SK-N-SH (cell line): ENCODE measurements at regions not wholly inside any gene's neighbourhood (a gene's known extent, or its start where the extent isn't known, plus 50 kb on each side); places are given as distances from the start of the nearest gene placed in this dataset.

ENCODE experiments used
- CTCF ChIA-PET: fragments of 300-600, 350-600 bp; formaldehyde crosslinking; extraction: SDS; loops from one replicate; lab custom pipeline; 2021; lab: Yijun Ruan, JAX
- POLR2A ChIA-PET: fragments of 350-600 bp; sonication (Branson Sonifier 250); formaldehyde crosslinking; extraction: SDS; loops from one replicate; lab custom pipeline; 2020; ENCODE audit warnings: antibody characterized with exemption, inconsistent platforms; lab: Yijun Ruan, JAX
- DNase-seq: peaks from one replicate; pipeline ENCODE4 v3.0.0; 2012
- H2AFZ ChIP-seq: fragments of 200-600 bp; sonication (generic); 2 replicates; pipeline ENCODE4 v1.8.1; 2016; ENCODE audit warnings: antibody characterized with exemption, mild to moderate bottlenecking, low read depth
- H3F3A ChIP-seq: fragments of 200-600 bp; sonication (generic); replicated peaks from 2 replicates; pipeline ENCODE3; 2016; ENCODE audit warnings: antibody characterized with exemption, mild to moderate bottlenecking; ENCODE audit not compliant: insufficient read depth
- H3K27ac ChIP-seq, 2 experiments: fragments of 200-500 bp in 1 of 2; fragments of 200-600 bp in 1 of 2; sonication (Bioruptor generic) in 1 of 2; sonication (generic), shearing (Covaris generic) in 1 of 2; 2 replicates each; pipeline versions ENCODE4 v1.5.1 to v1.6.1; 2014 to 2016; ENCODE audit warnings: low read depth in 2 of 2, inconsistent platforms in 1 of 2, low read length in 1 of 2, mild to moderate bottlenecking in 1 of 2, mixed read lengths in 1 of 2
- H3K27me3 ChIP-seq: fragments of 200-600 bp; sonication (generic), shearing (Covaris generic); 2 replicates; pipeline ENCODE4 v1.6.1; 2016; ENCODE audit warnings: mixed run types; ENCODE audit not compliant: insufficient read depth
- H3K36me3 ChIP-seq, 2 experiments: fragments of 200-500 bp in 1 of 2; fragments of 200-600 bp in 1 of 2; sonication (Bioruptor generic) in 1 of 2; sonication (generic) in 1 of 2; replicated peaks in 1 of 2; 2 replicates each; pipeline versions ENCODE3 to v1.5.1; 2014 to 2016; ENCODE audit warnings: low read length in 1 of 2, mild to moderate bottlenecking in 1 of 2; ENCODE audit not compliant: insufficient read depth in 2 of 2, control insufficient read depth in 1 of 2
- H3K4me1 ChIP-seq, 2 experiments: fragments of 200-500 bp in 1 of 2; fragments of 200-600 bp in 1 of 2; sonication (Bioruptor generic) in 1 of 2; sonication (generic), shearing (Covaris generic) in 1 of 2; 2 replicates each; pipeline versions ENCODE4 v1.5.1 to v1.6.1; 2014 to 2016; ENCODE audit warnings: low read depth in 1 of 2, low read length in 1 of 2, mixed run types in 1 of 2; ENCODE audit not compliant: insufficient read depth in 2 of 2, control insufficient read depth in 1 of 2
- H3K4me2 ChIP-seq: fragments of 200-600 bp; sonication (generic), shearing (Covaris generic); 2 replicates; pipeline ENCODE4 v1.6.1; 2017; ENCODE audit warnings: mixed run types
- H3K4me3 ChIP-seq, 2 experiments: fragments of 200-500 bp in 1 of 2; fragments of 200-600 bp in 1 of 2; sonication (Bioruptor generic) in 1 of 2; sonication (generic), shearing (Covaris generic) in 1 of 2; 2 replicates each; pipeline versions ENCODE4 v1.5.1 to v1.8.1; 2014 to 2016; ENCODE audit warnings: low read depth in 2 of 2, inconsistent platforms in 1 of 2, low read length in 1 of 2, mild to moderate bottlenecking in 1 of 2, mixed read lengths in 1 of 2, moderate library complexity in 1 of 2
- H3K79me2 ChIP-seq: fragments of 200-600 bp; sonication (generic); 2 replicates; pipeline ENCODE4 v1.8.1; 2017; ENCODE audit warnings: mild to moderate bottlenecking; ENCODE audit not compliant: insufficient read depth
- H3K9ac ChIP-seq: fragments of 200-600 bp; sonication (generic); 2 replicates; pipeline ENCODE4 v1.6.1; 2017; ENCODE audit warnings: mixed run types
- H3K9me2 ChIP-seq: fragments of 200-600 bp; sonication (generic); 2 replicates; pipeline ENCODE4 v1.6.1; 2017; ENCODE audit warnings: mixed run types
- H3K9me3 ChIP-seq: fragments of 200-600 bp; sonication (generic); 2 replicates; pipeline ENCODE4 v1.6.1; 2017; ENCODE audit warnings: mixed run types, mild to moderate bottlenecking, moderate library complexity
- H4K20me1 ChIP-seq: fragments of 200-600 bp; sonication (generic); 2 replicates; pipeline ENCODE4 v1.6.1; 2017; ENCODE audit warnings: mild to moderate bottlenecking, mixed run types; ENCODE audit not compliant: insufficient read depth
- CHD2 ChIP-seq: fragments of 150-350 bp; IDR thresholded peaks from 2 replicates; pipeline ENCODE4 v1.6.1; 2018; ENCODE audit warnings: low read length; ENCODE audit not compliant: partially characterized antibody
- EP300 ChIP-seq, 2 experiments: IDR thresholded peaks; 2 replicates each; pipeline versions ENCODE4 v1.4.0 to v1.6.1; 2012; ENCODE audit warnings: borderline replicate concordance in 1 of 2, low read depth in 1 of 2, low read length in 1 of 2
- MEF2A ChIP-seq: IDR thresholded peaks from 2 replicates; pipeline ENCODE4 v1.4.0; 2012; ENCODE audit warnings: low read depth, borderline replicate concordance
- MXI1 ChIP-seq: IDR thresholded peaks from 2 replicates; pipeline ENCODE4 v1.6.1; 2012; ENCODE audit warnings: mild to moderate bottlenecking, low read depth, low read length, improper control_type of control experiment
- NRF1 ChIP-seq: IDR thresholded peaks from 2 replicates; pipeline ENCODE4 v1.6.1; 2012; ENCODE audit warnings: low read depth, mild to moderate bottlenecking, low read length
- PBX3 ChIP-seq: IDR thresholded peaks from 2 replicates; pipeline ENCODE4; 2012
- REST ChIP-seq: IDR thresholded peaks from 2 replicates; pipeline ENCODE4 v1.6.1; 2012; ENCODE audit warnings: mild to moderate bottlenecking, low read depth, low read length, moderate library complexity
- RFX5 ChIP-seq: IDR thresholded peaks from 2 replicates; pipeline ENCODE4 v1.6.1; 2012; ENCODE audit warnings: mild to moderate bottlenecking, improper control_type of control experiment, low read length
- TAF1 ChIP-seq: IDR thresholded peaks from 2 replicates; pipeline ENCODE4 v1.6.1; 2012; ENCODE audit warnings: low read depth, mild to moderate bottlenecking, low read length, moderate library complexity, borderline replicate concordance
- TCF12 ChIP-seq: IDR thresholded peaks from 2 replicates; pipeline ENCODE4 v1.4.0; 2012
- WGBS: methylation state at CpG from one replicate; pipeline ENCODE4 v1.1.6; 2017; ENCODE audit warnings: low lambda C conversion rate; 5-methylcytosine and 5-hydroxymethylcytosine counted together
- TF ChIP-seq, protein P1 (sequence below): IDR thresholded peaks from 2 replicates; pipeline ENCODE4 v1.4.0; 2012; ENCODE audit warnings: low read depth, borderline replicate concordance
- TF ChIP-seq, protein P2 (sequence below): fragments of 150-350 bp; IDR thresholded peaks from 2 replicates; pipeline ENCODE4 v1.6.1; 2016; ENCODE audit warnings: mild to moderate bottlenecking, low read depth, low read length

- Histone ChIP-seq H3K27me3 (no peaks in the 10 kb centered on the region), H3K4me3 (no peak overlapping the region), H3K9me3 (no peaks in the 10 kb centered on the region), H3K4me2 (no peak overlapping the region), H3K9ac (no peak overlapping the region), H3K27ac (no peak overlapping the region), H3K4me1 (no peaks in the 10 kb centered on the region), H4K20me1 (no peaks in the 10 kb centered on the region), H3K9me2 (no peaks in the 10 kb centered on the region), H3F3A (no peaks in the 10 kb centered on the region), H2AFZ (no peak overlapping the region), H3K36me3 (no peaks in the 10 kb centered on the region), H3K79me2 (no peaks in the 10 kb centered on the region)
- ChIA-PET CTCF (no interaction called here), POLR2A (no interaction called here)
- TF ChIP-seq TCF12 (no peak), TAF1 (no peak), MXI1 (no peak), EP300 (IDR thresholded peaks at IDR 0.05; ENCODE audit: borderline replicate concordance in 1 of 2, low read depth in 1 of 2, low read length in 1 of 2) (no peak), RFX5 (no peak), PBX3 (no peak)
- TF ChIP-seq, protein P1, sequence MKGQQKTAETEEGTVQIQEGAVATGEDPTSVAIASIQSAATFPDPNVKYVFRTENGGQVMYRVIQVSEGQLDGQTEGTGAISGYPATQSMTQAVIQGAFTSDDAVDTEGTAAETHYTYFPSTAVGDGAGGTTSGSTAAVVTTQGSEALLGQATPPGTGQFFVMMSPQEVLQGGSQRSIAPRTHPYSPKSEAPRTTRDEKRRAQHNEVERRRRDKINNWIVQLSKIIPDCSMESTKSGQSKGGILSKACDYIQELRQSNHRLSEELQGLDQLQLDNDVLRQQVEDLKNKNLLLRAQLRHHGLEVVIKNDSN: no peak
- no peak for DNase-seq
- 4% methylated on average over 4 of the region's 4 CpGs for WGBS
Measured at GRCh38 chrX:77293331-77293995, 153.7 kb upstream of the FGF16 start.

- Histone ChIP-seq H3K9ac (no peak overlapping the region), H3K4me2 (no peak overlapping the region), H3F3A (no peaks in the 10 kb centered on the region), H3K27me3 (no peaks in the 10 kb centered on the region), H2AFZ (no peak overlapping the region), H3K79me2 (no peaks in the 10 kb centered on the region), H3K9me2 (no peaks in the 10 kb centered on the region), H3K27ac (no peak overlapping the region), H4K20me1 (no peaks in the 10 kb centered on the region), H3K9me3 (no peaks in the 10 kb centered on the region), H3K36me3 (no peaks in the 10 kb centered on the region), H3K4me3 (no peak overlapping the region), H3K4me1 (no peaks in the 10 kb centered on the region)
- ChIA-PET POLR2A (no interaction called here), CTCF (no interaction called here)
- 5% methylated on average over 5 of the region's 5 CpGs for WGBS
- no peak for DNase-seq
- TF ChIP-seq MEF2A: no peak
Measured at GRCh38 chrX:77298296-77298695, 148.9 kb upstream of the FGF16 start.

GRCh38 chrX:77298790-77299189 is 148.4 kb upstream of the FGF16 start:
- Histone ChIP-seq H3K9me2 (no peaks in the 10 kb centered on the region), H2AFZ (no peak overlapping the region), H3K4me1 (no peaks in the 10 kb centered on the region), H3K79me2 (no peaks in the 10 kb centered on the region), H3K27me3 (no peaks in the 10 kb centered on the region), H3K4me2 (no peak overlapping the region), H4K20me1 (no peaks in the 10 kb centered on the region), H3K9ac (no peak overlapping the region), H3K9me3 (no peaks in the 10 kb centered on the region), H3K36me3 (no peaks in the 10 kb centered on the region), H3F3A (no peaks in the 10 kb centered on the region), H3K27ac (no peak overlapping the region), H3K4me3 (no peak overlapping the region)
- CTCF ChIA-PET: no interaction called here
- no peak for DNase-seq
- 11% methylated on average over 6 of the region's 6 CpGs for WGBS
- POLR2A ChIA-PET: no interaction called here
- TF ChIP-seq MXI1 (no peak), REST (no peak), NRF1 (no peak), CHD2 (no peak), PBX3 (no peak)
- TF ChIP-seq, protein P2, sequence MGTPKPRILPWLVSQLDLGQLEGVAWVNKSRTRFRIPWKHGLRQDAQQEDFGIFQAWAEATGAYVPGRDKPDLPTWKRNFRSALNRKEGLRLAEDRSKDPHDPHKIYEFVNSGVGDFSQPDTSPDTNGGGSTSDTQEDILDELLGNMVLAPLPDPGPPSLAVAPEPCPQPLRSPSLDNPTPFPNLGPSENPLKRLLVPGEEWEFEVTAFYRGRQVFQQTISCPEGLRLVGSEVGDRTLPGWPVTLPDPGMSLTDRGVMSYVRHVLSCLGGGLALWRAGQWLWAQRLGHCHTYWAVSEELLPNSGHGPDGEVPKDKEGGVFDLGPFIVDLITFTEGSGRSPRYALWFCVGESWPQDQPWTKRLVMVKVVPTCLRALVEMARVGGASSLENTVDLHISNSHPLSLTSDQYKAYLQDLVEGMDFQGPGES: no peak
- TF ChIP-seq, protein P1: no peak
